ENCODE measurements at regions not wholly inside any gene's neighbourhood (a gene's known extent, or its start where the extent isn't known, plus 50 kb on each side); places are given as distances from the start of the nearest gene placed in this dataset.

- intact Hi-C loops (cut with DNase I, micrococcal nuclease) = no loop called here
- H3K4me1 ChIP-seq (ENCODE audit: low read depth) = no peaks in the 10 kb centered on the region
- TF ChIP-seq CTCF (IDR thresholded peaks at IDR 0.05) = no peak
- H3K36me3 ChIP-seq (ENCODE audit: low read depth) = no peaks in the 10 kb centered on the region
- ATAC-seq = no peak
- H3K9me3 ChIP-seq = no peaks in the 10 kb centered on the region
- no peak overlapping the region for H3K4me3 ChIP-seq
- no peak for DNase-seq
These were observed 325.6 kb downstream of the RRAGC start for GRCh38 chr1:38533772-38534472.

GRCh38 chr1:38530957-38531356 lies 328.6 kb downstream of the RRAGC start:
- no peak for TF ChIP-seq CTCF (IDR thresholded peaks at IDR 0.05)
- H3K4me3 ChIP-seq = no peak overlapping the region
- no peaks in the 10 kb centered on the region for H3K4me1 ChIP-seq (ENCODE audit: low read depth)
- ATAC-seq = no peak
- no peak for DNase-seq
- H3K36me3 ChIP-seq (ENCODE audit: low read depth) = no peaks in the 10 kb centered on the region
- H3K9me3 ChIP-seq = no peaks in the 10 kb centered on the region
- intact Hi-C loops (cut with DNase I, micrococcal nuclease) = no loop called here

- intact Hi-C loops (cut with DNase I, micrococcal nuclease) = no loop called here
- no peak for TF ChIP-seq CTCF (IDR thresholded peaks at IDR 0.05)
- H3K4me3 ChIP-seq = no peak overlapping the region
- ATAC-seq = no peak
- no peaks in the 10 kb centered on the region for H3K4me1 ChIP-seq (ENCODE audit: low read depth)
- no peaks in the 10 kb centered on the region for H3K9me3 ChIP-seq
- no peak for DNase-seq
- H3K36me3 ChIP-seq (ENCODE audit: low read depth) = no peaks in the 10 kb centered on the region
These were observed 329.6 kb downstream of the RRAGC start for GRCh38 chr1:38529946-38530345.

GRCh38 chr1:38529391-38529790 lies 330.2 kb downstream of the RRAGC start:
- Histone ChIP-seq H3K4me1 (ENCODE audit: low read depth) (no peaks in the 10 kb centered on the region), H3K36me3 (ENCODE audit: low read depth) (no peaks in the 10 kb centered on the region), H3K9me3 (no peaks in the 10 kb centered on the region), H3K4me3 (no peak overlapping the region)
- ATAC-seq (no peak), DNase-seq (no peak)
- intact Hi-C loops (cut with DNase I, micrococcal nuclease) = no loop called here
- TF ChIP-seq CTCF (IDR thresholded peaks at IDR 0.05) = no peak

GRCh38 chr1:38528623-38529022 lies 330.9 kb downstream of the RRAGC start:
- ATAC-seq = no peak
- no peak for DNase-seq
- Histone ChIP-seq H3K4me3 (no peak overlapping the region), H3K9me3 (no peaks in the 10 kb centered on the region), H3K4me1 (ENCODE audit: low read depth) (no peaks in the 10 kb centered on the region), H3K36me3 (ENCODE audit: low read depth) (no peaks in the 10 kb centered on the region)
- intact Hi-C loops (cut with DNase I, micrococcal nuclease) = no loop called here
- no peak for TF ChIP-seq CTCF (IDR thresholded peaks at IDR 0.05)

Data from mucosa of descending colon (tissue), 3 donors.